WERI-Rb-1 (cell line): ENCODE measurements at regions not wholly inside any gene's neighbourhood (a gene's known extent, or its start where the extent isn't known, plus 50 kb on each side); places are given as distances from the start of the nearest gene placed in this dataset.
"Not testable (repeated sequence)": the region's sequence is repeated elsewhere in the genome, so short reads cannot be mapped to it uniquely, and the experiment has no call there.

ENCODE experiments used
- DNase-seq: peaks from one replicate; pipeline ENCODE4 v3.0.0-alpha.2; 2020
- H3K27ac ChIP-seq: fragments of 250-450 bp; sonication (Bioruptor Pico); 2 replicates; pipeline ENCODE4 v1.5.1; 2020; ENCODE audit warnings: mild to moderate bottlenecking, moderate library complexity
- H3K27me3 ChIP-seq: fragments of 250-450 bp; sonication (Bioruptor Pico); 2 replicates; pipeline ENCODE4 v1.5.1; 2021; ENCODE audit warnings: mild to moderate bottlenecking, low read depth, moderate library complexity; ENCODE audit not compliant: insufficient read depth, severe bottlenecking
- H3K36me3 ChIP-seq: fragments of 250-450 bp; sonication (Bioruptor Pico); 2 replicates; pipeline ENCODE4 v1.5.1; 2020; ENCODE audit warnings: mild to moderate bottlenecking, moderate library complexity
- H3K4me3 ChIP-seq: 2 replicates; pipeline ENCODE4 v1.5.1; 2011; ENCODE audit warnings: low read depth, mild to moderate bottlenecking, control low read depth, low read length
- H3K9me3 ChIP-seq: fragments of 250-450 bp; sonication (Bioruptor Pico); 2 replicates; pipeline ENCODE4 v1.5.1; 2021; ENCODE audit warnings: mild to moderate bottlenecking, moderate library complexity; ENCODE audit not compliant: severe bottlenecking
- TF ChIP-seq, protein P1 (sequence below): IDR thresholded peaks from 2 replicates; pipeline ENCODE4 v1.5.1; 2011; ENCODE audit warnings: low read depth, mild to moderate bottlenecking, control low read depth, inconsistent platforms, low read length

DNA sequence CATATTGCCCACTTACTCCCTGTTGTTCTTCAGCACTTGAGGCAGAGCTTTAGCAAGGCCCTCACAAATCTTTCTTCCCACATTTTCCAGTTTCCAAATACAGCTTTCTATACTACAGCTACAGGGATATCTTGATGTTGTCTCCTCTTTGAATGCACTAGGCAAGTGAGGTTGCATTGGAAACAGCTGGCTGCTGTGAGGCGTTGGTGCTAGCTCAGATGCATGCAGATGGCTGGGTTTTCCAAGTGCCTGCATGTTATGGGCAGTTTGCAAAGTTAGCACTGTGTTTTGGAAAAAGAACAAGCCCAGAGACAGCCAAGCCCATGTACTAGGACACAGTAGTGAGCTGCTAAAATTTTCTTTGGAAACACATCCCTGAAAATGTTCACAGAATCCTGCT is 315.1 kb upstream of the RASGEF1B start:
- H3K27ac ChIP-seq, result no peak overlapping the region
- H3K27me3 ChIP-seq, result no peaks in the 10 kb centered on the region
- DNase-seq, result no peak
- no peaks in the 10 kb centered on the region for H3K9me3 ChIP-seq
- H3K36me3 ChIP-seq, result no peaks in the 10 kb centered on the region
- TF ChIP-seq, protein P1, sequence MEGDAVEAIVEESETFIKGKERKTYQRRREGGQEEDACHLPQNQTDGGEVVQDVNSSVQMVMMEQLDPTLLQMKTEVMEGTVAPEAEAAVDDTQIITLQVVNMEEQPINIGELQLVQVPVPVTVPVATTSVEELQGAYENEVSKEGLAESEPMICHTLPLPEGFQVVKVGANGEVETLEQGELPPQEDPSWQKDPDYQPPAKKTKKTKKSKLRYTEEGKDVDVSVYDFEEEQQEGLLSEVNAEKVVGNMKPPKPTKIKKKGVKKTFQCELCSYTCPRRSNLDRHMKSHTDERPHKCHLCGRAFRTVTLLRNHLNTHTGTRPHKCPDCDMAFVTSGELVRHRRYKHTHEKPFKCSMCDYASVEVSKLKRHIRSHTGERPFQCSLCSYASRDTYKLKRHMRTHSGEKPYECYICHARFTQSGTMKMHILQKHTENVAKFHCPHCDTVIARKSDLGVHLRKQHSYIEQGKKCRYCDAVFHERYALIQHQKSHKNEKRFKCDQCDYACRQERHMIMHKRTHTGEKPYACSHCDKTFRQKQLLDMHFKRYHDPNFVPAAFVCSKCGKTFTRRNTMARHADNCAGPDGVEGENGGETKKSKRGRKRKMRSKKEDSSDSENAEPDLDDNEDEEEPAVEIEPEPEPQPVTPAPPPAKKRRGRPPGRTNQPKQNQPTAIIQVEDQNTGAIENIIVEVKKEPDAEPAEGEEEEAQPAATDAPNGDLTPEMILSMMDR, result no peak
- H3K4me3 ChIP-seq, result no peak overlapping the region

DNA sequence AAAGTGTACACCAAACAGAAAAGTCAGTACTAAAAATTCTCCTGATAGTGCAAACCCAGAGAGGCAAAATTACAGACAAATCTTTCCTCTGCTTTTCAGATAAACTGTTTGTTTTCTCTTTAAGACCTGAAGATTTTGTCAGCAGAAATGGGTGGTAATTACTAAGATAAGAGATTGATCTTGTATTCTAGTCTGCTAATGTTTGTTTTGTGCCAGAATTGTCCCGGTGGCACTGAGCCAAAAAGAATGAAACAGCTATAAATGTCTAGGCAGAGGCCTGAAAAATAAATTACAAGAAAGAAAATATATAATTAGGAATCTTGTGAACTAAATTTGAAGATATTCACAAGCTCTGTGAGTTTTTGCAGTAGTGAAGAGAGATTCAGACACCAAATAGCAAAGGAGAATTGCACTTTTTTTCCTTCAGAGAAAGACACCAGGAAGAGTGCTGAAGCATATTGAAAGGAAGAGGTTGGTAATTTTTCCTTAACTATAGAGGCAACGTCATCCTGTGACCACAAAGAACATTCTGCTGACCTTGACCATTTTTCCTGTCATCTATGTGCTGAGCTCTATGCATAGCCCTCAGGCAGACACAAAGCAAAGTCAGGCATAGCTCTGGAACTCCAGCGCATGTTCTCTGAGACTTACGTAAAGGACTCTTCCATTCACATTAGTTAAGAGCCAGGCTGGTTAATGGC is 314.5 kb upstream of the RASGEF1B start:
- DNase-seq, result no peak
- H3K27ac ChIP-seq, result no peak overlapping the region

DNA sequence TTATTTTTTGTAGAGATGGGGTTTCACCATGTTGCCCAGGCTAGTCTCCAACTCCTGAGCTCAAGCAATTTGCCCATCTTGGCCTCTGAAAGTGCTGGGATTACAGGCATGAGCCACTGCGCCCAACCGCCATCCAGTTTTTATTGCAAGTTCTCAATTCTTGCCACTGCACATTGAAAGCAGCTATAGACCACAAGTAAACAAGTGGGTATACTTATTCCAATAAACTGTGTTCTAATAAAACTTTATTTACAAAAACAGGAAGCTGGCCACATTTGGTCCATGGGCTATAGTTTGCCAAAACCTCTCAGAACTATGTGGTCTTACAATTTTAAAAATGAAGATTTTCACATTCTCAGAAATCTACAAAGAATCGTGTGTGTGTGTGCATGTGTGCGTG is 313.6 kb upstream of the RASGEF1B start:
- no peaks in the 10 kb centered on the region for H3K9me3 ChIP-seq
- TF ChIP-seq, protein P1, result no peak
- no peaks in the 10 kb centered on the region for H3K36me3 ChIP-seq
- H3K27ac ChIP-seq, result no peak overlapping the region
- no peaks in the 10 kb centered on the region for H3K27me3 ChIP-seq
- no peak for DNase-seq
- no peak overlapping the region for H3K4me3 ChIP-seq

More for the DNA sequence above, 314.5 kb upstream of the RASGEF1B start:
- Histone ChIP-seq H3K9me3 (no peaks in the 10 kb centered on the region), H3K36me3 (no peaks in the 10 kb centered on the region), H3K27me3 (no peaks in the 10 kb centered on the region), H3K4me3 (no peak overlapping the region)
- TF ChIP-seq, protein P1, result no peak

DNA sequence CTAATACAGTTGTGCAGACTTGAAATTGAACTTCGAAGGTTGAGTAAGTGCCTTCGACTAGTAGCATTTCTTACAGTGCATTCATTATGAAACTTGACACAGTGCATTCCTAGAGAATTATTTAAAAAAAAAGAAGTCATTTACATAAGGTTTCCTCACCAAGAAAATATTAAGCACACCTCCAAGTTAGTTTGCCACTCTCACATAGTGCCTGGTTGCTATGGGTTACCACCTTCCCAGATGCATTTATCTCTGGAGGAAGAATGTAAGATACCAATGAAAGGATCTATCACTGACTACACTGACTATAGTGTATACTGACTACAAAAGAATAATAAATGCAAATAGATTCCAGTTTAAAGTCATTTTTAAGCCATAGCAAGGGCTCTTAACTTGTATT is 311.9 kb upstream of the RASGEF1B start:
- Histone ChIP-seq H3K27ac (no peak overlapping the region), H3K9me3 (no peaks in the 10 kb centered on the region), H3K36me3 (no peaks in the 10 kb centered on the region), H3K27me3 (no peaks in the 10 kb centered on the region), H3K4me3 (no peak overlapping the region)
- TF ChIP-seq, protein P1, result no peak
- DNase-seq, result no peak

DNA sequence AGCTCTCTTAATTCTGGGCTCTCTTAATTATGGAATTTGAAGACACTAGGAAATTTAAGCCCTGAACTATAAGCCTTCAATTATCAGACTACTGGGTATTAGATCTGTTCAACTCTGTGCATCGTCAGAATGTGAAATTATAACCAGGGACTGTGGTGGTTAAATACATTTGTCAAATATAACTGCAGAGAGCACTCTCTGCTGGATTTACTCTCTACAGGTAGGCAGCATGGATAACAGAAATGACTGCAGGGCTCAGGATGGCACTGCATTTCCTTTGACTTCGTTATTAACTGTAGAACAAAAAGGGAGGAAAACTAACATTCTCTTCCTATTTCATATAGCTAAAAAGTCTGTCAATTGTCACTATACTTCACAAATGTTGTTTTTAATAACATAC is 310.1 kb upstream of the RASGEF1B start:
- DNase-seq, result no peak
- no peaks in the 10 kb centered on the region for H3K27me3 ChIP-seq
- TF ChIP-seq, protein P1, result no peak
- H3K27ac ChIP-seq, result no peak overlapping the region
- no peaks in the 10 kb centered on the region for H3K36me3 ChIP-seq
- no peak overlapping the region for H3K4me3 ChIP-seq
- no peaks in the 10 kb centered on the region for H3K9me3 ChIP-seq

DNA sequence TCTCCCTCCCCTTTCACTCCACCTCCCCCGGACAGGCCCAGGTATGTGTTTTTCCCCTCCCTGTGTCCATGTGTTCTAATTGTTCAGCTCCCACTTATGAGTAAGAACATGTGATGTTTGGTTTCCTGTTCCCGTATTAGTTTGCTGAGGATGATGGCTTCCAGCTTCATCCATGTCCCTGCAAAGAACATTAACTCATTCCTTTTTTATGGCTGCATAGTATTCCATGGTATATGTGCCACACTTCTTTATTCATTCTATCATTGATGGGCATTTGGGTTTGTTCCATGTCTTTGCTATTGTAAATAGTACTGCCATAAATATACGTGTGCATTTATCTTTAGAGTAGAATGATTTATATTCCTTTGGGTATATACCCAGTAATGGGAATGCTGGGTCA is 306.0 kb upstream of the RASGEF1B start:
- H3K27ac ChIP-seq, H3K27me3 ChIP-seq, H3K9me3 ChIP-seq, H3K4me3 ChIP-seq, DNase-seq, H3K36me3 ChIP-seq: not testable (repeated sequence)
